Breast epithelium (tissue), 3 donors: ENCODE measurements at regions not wholly inside any gene's neighbourhood (a gene's known extent, or its start where the extent isn't known, plus 50 kb on each side); places are given as distances from the start of the nearest gene placed in this dataset.

Experiments used
- CTCF ChIP-seq, 3 donors: fragments of 450-650 bp; IDR thresholded peaks; one replicate each; pipeline ENCODE4 v1.5.1; 2016 to 2017; ENCODE audit warnings: antibody characterized with exemption in 3 of 3, mild to moderate bottlenecking in 3 of 3, moderate library complexity in 3 of 3
- POLR2A ChIP-seq: fragments of 450-650 bp; IDR thresholded peaks from one replicate; pipeline ENCODE4 v1.6.1; 2016; ENCODE audit warnings: antibody characterized with exemption, mild to moderate bottlenecking, moderate library complexity
- POLR2AphosphoS5 ChIP-seq, 3 donors: sonication (generic); formaldehyde crosslinking; IDR thresholded peaks; one replicate each; pipeline ENCODE4 v1.6.1; 2017; ENCODE audit warnings: antibody characterized with exemption in 3 of 3

- TF ChIP-seq CTCF (IDR thresholded peaks at IDR 0.05): no peak
- TF ChIP-seq POLR2A: no peak
- TF ChIP-seq POLR2AphosphoS5 (IDR thresholded peaks at IDR 0.05): no peak
Observed at GRCh38 chr13:63167699-63168337, 1752.2 kb upstream of the PCDH20 start.
